Midbrain (tissue), 1 donor: ENCODE measurements at regions not wholly inside any gene's neighbourhood (a gene's known extent, or its start where the extent isn't known, plus 50 kb on each side); places are given as distances from the start of the nearest gene placed in this dataset.
"Not testable (repeated sequence)": the region's sequence is repeated elsewhere in the genome, so short reads cannot be mapped to it uniquely, and the experiment has no call there.

Experiments used
- DNase-seq: peaks from one replicate; lab custom pipeline; 2025; lab: John Stamatoyannopoulos, UW

DNA sequence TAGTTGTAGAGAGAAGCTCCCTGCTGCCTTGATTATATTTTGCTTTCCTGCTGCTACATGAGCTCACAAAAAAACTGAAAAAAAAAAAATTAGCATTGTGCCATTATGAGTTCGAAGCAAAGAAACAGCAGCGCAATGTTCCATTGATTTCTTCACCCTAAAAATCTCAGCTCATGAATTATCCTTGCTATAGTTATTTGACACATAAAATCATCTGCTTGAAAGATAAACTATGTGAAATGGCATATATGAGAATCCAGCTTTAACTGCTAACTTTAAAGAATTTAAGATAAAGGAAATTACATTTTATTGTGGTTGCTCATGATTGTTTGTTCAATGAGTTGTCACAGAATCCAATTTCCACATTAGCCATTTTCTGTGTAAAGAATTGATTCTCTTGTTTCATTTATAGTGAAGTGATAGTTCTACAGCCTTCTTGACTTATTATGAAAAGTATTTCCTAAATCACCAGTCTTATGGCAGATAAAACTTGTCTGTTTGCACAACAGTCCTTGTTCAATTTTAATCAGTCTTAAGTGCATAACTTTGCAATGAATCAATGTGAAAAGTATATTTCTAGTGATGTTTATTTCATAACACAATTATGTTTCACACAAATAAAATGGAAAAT lies 1275.0 kb upstream of the CDH9 start:
- DNase-seq, result no peak

DNA sequence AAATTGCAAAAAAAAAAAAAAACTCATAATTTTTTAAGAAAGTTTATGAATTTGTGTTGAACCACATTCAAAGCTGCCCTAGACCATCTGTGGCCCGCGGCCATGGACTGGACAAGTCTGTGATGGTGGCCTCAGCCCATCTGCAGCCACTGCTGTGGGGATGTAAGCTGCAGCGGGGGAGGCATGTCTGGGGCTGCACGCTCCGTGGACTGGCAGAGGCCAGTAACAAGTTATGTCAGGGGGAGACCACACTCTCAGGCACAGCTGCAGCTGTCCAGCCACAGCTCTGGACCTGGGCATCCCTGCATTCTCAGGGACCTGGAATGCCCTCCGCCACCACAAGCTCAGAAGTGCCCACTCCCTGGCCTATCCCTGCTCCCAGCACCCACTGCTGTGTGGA lies 1272.3 kb upstream of the CDH9 start:
- DNase-seq, result no peak

DNA sequence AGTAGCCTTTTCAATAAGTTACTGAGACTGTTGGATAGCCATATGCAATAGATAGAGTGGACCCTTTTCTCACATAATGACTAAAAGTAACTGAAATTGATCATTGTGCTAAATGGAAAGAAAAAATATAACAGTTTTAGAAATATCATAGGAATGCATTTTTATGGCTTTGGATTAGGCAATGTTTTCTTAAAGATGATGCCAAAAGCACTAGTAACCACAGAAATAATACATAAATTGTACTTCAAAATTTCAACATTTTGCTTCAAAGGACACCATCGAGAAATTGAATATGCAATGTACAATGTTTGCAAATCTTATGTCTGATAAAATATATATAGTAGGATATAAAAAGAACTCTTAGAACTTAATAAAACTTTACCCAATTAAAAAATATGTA lies 1267.5 kb upstream of the CDH9 start:
- DNase-seq, result no peak

DNA sequence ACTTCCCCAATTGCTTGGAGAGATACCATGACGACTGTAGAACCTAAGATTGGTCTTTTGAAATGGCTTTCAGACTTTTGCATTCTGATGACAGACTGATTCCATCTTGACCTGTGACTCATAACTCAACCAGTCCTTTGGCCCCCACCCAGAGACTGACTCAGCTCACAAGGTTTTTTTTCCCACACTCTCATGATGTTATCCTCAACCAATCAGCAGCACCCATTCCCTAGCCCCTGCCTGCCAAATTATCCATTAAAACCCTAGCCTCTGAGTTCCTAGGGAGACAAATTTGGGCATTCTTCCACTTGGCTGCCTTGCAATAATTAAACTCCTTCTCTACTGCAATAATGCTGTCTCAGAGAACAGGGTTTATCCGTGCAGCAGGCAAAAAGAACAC lies 1263.3 kb upstream of the CDH9 start:
- DNase-seq, result no peak

DNA sequence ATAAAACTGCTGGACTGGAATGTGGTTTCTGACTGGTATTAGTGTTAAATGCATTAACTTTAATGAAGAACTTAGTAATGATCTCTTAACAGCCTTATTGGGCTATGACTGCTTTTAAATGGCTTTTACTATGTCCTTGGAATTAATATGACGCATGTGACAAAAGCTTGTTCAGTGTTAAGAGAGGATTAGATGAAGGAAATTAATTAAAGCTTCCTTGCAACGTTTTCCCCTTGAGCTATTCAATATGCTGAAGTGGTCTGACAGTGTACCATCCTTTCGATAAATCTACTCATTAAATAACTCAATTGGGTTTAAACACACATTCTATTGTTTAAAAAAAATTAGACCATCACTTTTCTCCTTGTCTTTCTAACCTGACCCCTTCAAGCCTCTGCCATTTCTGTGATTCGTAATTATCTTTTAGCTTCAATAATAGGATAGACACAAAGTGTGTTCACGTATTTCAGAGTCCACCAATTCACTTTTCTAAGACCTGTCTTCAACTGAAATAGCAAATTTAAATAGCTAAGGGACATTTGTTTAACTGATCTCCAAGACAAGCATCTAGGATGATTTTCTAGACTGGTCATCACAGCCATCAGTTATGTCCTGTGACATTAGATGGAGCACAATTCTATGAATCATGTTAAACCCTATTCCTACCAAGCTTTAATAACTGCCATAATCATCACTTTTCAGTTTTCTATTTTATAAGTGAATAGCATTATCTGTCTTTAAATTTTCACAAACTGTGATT lies 1258.0 kb upstream of the CDH9 start:
- DNase-seq, result no peak

DNA sequence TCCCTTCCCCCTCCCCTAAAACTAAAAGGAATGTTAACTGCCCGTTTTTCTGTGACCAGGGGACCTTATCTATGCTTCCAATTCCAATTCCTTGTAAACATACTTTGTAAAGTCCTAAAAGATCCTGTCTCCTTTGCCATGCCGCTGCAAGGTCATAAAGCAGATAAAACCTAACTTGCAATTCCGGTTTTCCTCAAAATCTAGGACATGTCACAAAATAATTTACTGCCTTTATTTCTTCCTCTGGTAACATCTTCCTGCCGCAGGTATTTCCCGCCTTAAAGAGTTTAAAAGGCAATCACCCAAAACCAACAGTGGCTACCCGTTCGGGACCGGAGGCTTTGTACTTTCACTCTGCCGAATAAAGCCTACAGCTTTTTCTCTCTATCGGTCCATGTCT lies 1248.6 kb upstream of the CDH9 start:
- not testable (repeated sequence) for DNase-seq

DNA sequence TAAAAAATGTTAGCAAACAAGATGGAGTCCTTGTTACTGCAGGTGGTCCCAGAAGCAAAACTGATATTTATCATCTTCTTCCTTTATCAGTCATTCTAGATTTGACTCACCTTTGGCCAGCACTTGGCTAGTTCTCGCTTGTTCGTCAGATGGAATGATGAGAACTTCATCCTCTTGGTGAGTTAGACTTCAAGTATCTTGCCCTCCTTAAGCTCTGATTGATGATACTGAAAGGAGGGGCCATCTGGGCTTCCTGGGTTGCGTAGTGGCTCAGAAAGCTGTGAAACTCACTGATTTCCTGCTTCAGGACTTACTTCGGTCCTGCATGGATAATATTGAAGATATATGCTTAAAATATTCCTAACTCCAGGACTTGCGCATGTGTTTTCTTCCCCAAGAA lies 1248.2 kb upstream of the CDH9 start:
- DNase-seq, result no peak

DNA sequence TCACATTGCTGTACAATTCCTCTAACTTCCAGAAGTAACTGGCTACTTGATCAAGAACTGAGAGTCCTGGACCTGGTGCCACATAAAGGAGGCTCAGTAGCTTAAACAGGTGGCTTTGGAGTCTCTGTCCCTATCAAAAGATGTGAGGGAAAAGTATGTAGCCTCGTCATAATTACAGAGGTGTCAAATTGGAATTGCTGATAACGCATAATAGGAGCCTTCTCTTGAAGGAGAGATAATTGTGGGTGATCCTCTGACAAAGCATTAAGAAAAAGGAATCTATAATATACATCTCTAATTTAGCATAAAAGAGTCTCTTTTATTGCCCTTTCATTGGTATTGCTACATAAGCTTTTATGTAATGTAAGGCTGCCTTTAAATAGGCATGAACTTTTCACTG lies 1246.4 kb upstream of the CDH9 start:
- DNase-seq, result no peak

DNA sequence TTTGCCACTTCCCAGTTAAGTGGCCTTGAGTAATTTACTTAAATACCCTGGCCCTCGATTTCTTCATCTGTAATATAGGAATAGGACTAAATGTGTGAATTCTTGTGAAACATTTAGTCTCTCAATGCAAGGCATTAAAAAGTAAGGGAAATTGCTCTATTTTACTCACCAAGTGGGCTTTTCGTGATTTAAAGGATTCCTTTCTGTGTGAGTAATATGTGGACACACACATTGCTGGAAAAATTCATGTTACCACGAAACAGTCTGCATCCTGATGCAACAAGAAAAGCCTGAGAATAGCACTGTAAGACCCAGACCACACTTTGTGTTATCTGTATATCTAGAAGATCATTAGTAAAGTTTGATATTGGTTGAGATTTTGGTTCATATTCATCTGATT lies 1243.0 kb upstream of the CDH9 start:
- no peak for DNase-seq

DNA sequence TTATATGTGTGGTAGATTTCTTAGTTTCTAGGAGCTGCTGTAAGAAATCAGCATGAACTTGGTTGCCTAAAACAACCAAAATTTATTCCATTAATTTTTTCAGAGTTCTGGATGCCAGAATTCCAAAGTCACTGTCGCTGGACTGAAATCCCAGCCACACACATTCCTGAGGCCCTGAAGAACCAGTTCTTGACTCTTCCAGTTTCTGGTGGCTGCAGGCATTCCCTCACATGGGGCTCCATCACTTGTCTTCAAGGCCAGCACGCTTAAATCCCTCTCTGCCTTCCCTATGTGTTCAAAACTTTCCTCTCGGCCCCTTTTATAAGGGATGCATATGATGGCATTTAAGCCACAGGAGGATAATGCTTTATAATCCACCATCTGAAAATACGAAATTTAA lies 1237.5 kb upstream of the CDH9 start:
- DNase-seq, result no peak

DNA sequence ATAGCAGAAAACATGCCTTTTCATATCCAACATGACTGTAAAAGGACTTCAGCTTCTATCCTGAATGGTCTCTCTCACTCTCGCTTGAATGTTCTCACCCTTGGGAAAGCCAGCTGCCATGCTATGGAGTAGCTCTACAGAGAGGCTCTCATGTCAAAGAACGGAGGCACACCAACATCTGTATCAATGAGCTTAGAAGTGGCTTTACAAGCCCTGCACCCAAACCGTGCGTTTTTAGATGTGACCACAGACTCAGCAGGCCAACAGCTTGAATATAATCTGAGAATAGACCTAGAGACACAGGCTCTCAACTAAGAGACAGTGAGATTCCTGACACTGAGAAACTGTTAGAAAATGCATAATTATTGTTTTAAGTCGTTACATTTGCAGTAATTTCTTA lies 1231.6 kb upstream of the CDH9 start:
- DNase-seq, result no peak

DNA sequence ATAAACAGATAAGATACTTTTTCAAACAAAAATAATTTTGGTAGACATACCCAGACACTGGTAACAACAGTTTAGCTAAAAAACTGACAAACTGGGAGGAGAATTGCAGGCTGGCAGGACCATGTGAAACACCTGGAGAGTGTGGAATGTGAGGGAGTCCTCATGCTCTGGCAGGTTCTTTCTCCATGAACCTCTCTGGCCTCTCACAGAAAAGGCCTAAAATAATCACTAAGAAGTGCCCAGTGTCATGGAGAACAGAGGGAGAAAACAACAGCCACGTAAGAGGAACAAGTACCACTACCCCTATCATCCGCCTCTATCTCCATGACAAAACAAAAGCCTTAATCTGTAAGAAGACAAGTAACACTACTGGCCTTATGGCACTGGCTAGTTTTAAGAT lies 1227.5 kb upstream of the CDH9 start:
- no peak for DNase-seq

DNA sequence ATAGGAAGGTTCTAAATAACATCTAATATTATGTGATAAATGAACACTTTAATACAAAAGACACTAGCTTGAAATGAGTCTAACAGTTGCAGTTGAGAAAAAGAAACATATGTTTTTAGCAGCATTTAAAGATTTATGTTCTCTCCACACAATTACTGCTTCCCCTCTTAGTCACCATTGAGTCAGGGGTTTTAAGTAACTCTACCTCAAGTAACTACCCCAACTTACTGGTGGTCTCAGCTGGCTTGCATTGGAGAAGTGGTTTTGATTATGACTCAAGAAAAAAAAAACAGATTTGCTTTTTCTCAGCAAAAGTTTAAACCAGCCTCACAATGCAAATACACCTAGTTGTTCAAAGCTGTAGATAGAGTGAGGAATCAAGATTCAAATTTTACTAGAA lies 1216.5 kb upstream of the CDH9 start:
- no peak for DNase-seq

DNA sequence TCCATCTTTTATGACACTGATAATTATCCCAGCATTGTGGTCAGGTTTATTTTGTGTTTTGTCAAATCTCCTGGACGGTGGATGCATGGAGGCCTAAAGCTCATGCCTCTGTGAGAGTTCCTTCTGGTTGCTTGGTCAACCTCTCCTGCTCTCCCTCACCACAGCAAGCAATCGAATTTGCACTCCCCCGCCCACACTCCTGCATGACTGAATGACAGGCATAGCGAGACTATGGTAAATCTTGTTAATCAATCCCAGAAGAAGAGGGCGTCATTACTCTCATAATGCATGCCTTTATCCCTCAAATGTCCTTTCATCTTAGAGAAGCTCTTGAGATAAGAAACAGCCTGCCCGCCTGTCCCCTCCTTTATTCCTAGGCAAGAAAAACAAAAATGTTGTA lies 1215.0 kb upstream of the CDH9 start:
- DNase-seq, result no peak

DNA sequence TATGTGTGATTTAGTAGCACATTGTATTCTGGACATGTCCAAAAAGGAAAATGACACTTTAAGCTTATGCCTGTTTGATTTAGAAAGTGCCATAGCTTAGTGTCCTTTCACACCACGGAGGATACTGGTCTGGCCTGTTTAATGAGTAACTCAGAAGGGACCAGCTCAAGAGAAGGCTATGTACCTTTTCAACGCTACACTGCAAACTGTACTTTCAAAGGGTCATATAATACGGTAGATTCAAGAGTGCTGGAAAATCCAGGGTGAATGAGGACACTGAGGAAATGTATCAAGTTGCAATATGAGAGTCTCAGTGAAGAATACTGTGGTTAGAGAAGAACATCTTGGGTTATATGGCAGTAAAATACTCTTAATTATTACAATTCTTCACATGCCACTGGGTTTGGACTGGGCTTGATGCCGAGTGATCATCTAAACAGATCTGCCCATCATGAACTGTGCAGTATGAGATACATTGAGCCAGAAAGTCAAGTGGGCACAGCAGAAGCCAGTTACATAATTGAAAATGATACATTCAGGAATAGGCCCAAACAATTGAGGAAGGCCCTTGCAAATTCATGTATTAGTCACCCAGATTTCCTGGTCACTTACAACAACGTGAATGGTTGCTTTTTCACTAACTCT lies 1211.5 kb upstream of the CDH9 start:
- no peak for DNase-seq

DNA sequence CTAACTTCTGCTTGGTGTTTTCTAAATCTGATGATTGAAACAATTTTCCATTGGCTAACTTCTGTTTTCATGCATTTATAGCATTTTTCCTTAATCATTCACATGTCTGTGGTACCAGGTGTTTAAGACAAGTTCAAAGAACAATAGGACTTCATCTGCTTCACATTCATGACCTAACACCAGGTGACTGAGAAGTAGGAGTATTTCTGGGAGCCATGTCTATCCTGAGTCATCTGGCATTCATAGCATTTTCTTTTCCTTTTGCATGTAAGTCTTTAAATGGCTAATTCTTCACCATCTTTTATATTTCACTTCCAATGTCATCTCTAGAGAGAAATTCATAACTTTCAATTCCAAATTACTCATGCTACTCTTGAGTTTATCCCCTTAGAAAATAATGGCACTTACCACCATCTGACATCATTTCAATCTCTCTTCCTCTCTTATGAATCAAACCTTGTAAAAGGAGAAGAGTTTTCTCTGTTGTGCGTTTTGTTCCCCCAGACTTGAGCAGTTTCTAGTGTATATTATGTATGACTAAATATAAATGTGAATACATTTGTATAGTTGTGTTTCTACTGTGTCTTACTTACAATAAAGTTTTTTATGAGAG lies 1196.1 kb upstream of the CDH9 start:
- DNase-seq, result no peak

DNA sequence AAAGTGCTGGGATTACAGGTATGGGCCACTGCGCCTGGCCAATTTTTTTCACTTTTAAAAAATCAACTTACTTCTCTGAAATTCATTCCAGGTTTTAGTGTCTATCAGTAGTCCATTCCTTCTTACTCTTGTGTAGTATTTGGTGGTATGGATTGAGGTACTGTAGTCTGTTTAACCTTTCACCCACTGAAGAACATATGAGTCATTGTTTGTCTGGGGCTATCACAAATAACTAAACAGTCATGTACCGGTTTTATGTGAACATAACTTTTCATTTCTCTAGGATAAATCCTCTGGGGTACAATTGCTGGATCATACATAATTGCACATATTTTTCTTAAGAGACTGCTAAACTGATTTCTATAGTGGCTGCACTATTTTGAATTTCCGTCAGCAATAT lies 1188.0 kb upstream of the CDH9 start:
- no peak for DNase-seq

DNA sequence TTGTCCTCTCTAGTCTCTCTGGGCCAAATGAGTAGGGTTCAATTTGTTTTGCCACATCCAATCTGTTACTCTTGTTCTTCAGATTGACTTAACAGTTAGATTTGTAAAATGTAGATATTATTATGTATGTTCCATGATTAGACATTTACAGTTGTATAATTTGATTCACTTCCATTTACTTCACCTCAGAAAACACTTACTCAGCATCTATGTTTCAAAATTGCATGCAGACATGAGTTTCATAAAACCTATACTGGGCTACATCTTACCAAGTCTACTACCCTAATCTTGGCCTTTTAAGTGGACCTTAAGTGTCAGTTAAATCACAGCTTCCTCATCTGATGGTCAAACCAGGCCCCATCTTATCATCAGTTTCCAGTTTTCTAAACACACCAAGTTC lies 1181.2 kb upstream of the CDH9 start:
- no peak for DNase-seq

DNA sequence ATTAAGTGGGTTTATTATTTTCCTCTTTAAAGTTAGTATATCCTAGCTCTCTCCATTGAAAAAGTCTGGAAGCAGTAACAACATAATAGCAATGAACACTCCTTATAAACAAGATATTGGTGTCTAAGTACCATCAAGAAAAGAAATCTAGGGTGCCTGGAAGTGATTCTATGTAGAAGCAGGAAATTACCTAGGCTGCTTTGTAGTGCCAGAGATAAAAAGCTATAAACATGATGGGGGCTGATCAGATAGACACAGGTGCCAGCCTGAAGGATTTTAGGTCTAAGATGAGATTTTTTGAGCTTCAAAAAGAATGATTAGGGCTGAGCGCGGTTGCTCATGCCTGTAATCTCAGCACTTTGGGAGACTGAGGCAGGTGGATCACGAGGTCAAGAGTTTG lies 1179.3 kb upstream of the CDH9 start:
- no peak for DNase-seq

DNA sequence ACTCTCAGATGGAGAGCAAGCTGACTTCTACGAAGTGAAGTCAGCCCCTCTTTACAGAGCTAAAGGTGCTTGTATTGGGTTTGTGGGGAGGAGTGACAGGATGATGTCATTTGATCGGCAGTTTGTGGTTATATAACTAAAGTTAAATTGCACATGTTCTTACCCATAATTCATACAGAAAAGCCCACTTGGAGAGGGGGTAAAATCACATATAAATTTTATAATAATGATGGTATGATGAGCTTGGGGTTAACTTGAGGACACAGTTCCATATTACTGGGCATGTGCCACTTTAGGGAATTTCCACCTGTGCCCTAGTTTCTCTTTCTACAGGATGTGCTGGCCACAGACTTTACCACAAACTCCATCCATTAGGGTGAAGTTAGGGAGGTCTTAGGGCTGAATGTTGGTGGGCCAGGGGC lies 1178.6 kb upstream of the CDH9 start:
- DNase-seq, result no peak

DNA sequence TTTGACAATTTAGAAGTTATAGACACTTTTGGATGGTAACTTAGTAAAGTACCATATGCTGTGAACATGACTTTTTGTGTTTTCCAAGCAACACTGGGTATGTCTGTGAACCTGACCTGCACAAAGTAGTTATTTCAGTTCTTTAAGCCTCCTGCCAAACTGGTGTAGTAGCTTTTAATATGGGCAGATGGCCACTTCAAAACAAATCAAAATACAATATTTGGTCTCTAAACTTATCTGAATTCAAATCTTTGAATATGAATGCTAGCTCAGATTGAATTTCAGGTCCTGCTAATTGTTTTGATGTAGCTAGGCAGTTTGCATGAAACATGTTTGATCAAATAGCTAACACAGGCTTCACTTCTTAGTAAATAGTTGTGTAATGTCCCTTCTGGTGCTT lies 1176.7 kb upstream of the CDH9 start:
- no peak for DNase-seq

DNA sequence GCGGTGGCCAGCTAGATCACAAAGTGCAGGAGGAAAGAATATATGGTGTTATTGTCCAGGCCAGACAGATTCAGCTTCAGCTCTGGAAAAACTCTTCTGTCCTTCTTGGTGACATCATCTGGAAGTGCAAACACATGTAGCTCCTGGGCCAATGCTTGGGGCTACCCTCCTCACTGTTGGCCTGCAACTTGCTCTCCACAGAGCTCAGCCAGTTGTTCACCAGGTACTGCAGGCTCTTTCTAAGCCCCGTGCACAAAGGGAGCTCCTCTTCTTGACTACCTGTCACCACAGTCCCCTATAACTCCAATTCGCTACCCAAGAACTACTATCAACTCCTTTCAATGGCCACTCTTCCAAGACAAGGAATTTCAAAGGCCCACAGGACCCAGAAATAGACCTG lies 1175.9 kb upstream of the CDH9 start:
- DNase-seq, result no peak

DNA sequence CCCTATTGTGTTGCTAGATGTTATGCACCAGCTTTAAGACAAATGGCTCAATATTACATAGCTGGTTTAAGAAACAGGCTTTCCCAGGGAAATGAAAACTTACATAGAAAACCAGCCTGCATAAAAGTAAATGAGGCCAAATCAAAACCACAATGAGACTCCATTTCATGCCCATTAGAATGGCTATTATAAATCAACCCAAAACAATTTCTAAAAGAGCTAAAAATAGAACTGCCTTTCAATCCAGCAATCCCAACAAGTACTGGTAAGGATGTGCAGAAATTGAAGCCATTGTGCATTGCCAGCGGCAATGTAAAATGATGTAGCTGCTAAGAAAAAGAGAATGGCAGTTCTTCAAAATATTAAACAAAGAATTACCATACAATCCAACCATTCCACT lies 1170.0 kb upstream of the CDH9 start:
- no peak for DNase-seq
